ENCODE measurements at regions not wholly inside any gene's neighbourhood (a gene's known extent, or its start where the extent isn't known, plus 50 kb on each side); places are given as distances from the start of the nearest gene placed in this dataset.

- Histone ChIP-seq H4K20me1 (ENCODE audit: insufficient read depth, low read length) (no peaks in the 10 kb centered on the region), H3K27me3 (ENCODE audit: control insufficient read depth in 1 of 2, insufficient read depth in 2 of 2, low read length in 2 of 2) (peaks cover 0 to 10% of the 10 kb centered on the region in 2 experiments; a peak in 1 of 5 replicates), H3K4me1 (ENCODE audit: insufficient read depth, low read length) (0 out of 2 replicates have a peak, but pooled peaks cover 6% of the 10 kb centered on the region), H3K36me3 (replicated peaks in 1 of 2; ENCODE audit: control insufficient read depth in 1 of 2, insufficient read depth in 2 of 2, low read length in 2 of 2) (no peaks in the 10 kb centered on the region), H3K27ac (ENCODE audit: extremely low read length, insufficient read depth, low read length) (no peak overlapping the region), H3K4me3 (replicated peaks in 1 of 3; ENCODE audit: insufficient read depth in 1 of 3, low read depth in 2 of 3, low read length in 3 of 3) (no peak overlapping the region), H3K9me3 (ENCODE audit: low read length) (no peaks in the 10 kb centered on the region), H3K79me2 (ENCODE audit: insufficient read depth, low read length) (no peaks in the 10 kb centered on the region), H2AFZ (ENCODE audit: low read length) (no peak overlapping the region), H3K4me2 (ENCODE audit: low read depth, low read length) (no peak overlapping the region), H3K9ac (ENCODE audit: insufficient read depth, low read depth, low read length) (no peak overlapping the region)
- TF ChIP-seq, protein P1, sequence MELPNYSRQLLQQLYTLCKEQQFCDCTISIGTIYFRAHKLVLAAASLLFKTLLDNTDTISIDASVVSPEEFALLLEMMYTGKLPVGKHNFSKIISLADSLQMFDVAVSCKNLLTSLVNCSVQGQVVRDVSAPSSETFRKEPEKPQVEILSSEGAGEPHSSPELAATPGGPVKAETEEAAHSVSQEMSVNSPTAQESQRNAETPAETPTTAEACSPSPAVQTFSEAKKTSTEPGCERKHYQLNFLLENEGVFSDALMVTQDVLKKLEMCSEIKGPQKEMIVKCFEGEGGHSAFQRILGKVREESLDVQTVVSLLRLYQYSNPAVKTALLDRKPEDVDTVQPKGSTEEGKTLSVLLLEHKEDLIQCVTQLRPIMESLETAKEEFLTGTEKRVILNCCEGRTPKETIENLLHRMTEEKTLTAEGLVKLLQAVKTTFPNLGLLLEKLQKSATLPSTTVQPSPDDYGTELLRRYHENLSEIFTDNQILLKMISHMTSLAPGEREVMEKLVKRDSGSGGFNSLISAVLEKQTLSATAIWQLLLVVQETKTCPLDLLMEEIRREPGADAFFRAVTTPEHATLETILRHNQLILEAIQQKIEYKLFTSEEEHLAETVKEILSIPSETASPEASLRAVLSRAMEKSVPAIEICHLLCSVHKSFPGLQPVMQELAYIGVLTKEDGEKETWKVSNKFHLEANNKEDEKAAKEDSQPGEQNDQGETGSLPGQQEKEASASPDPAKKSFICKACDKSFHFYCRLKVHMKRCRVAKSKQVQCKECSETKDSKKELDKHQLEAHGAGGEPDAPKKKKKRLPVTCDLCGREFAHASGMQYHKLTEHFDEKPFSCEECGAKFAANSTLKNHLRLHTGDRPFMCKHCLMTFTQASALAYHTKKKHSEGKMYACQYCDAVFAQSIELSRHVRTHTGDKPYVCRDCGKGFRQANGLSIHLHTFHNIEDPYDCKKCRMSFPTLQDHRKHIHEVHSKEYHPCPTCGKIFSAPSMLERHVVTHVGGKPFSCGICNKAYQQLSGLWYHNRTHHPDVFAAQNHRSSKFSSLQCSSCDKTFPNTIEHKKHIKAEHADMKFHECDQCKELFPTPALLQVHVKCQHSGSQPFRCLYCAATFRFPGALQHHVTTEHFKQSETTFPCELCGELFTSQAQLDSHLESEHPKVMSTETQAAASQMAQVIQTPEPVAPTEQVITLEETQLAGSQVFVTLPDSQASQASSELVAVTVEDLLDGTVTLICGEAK (IDR thresholded peaks at IDR 0.05) = no peak
- TF ChIP-seq, protein P1 (CRISPR knock-in tag; IDR thresholded peaks at IDR 0.05) = no peak
- no TSS peak for BruUV-seq (replicated peaks)
- ATAC-seq (no peak), FAIRE-seq (no peak), DNase-seq (ENCODE audit: low spot score) (no peak)
- in situ Hi-C loops (cut with HindIII; ENCODE audit: extremely low pct_ligation_motif_present, low pct_unique_long_range_greater_than_20kb) (loop anchor here (25.0 kb wide), 1 partner anchor 435 kb away; no protein-coding TSS in a partner anchor), intact Hi-C loops (cut with micrococcal nuclease; ENCODE audit: unreplicated experiment) (no loop called here)
- WGBS (ENCODE audit: low lambda C conversion rate) = 76% methylated on average over 7 of the region's 7 CpGs
- POLR2A ChIA-PET = no interaction called here
- CTCF ChIA-PET (ENCODE audit: low intra/inter-chr PET ratio, low total read pairs) = no interaction called here
Observed at GRCh38 chr16:52872731-52873130, 180.0 kb downstream of the CHD9NB start.
